Peyer's patch (tissue), 4 donors: ENCODE measurements at regions not wholly inside any gene's neighbourhood (a gene's known extent, or its start where the extent isn't known, plus 50 kb on each side); places are given as distances from the start of the nearest gene placed in this dataset.

ENCODE experiments used
- POLR2A ChIP-seq, 2 donors: fragments of 450-650 bp; IDR thresholded peaks; one replicate each; pipeline ENCODE4 v1.5.1; 2017; ENCODE audit warnings: antibody characterized with exemption in 2 of 2, mild to moderate bottlenecking in 2 of 2, moderate library complexity in 2 of 2
- TF ChIP-seq, protein P1 (sequence below), 6 experiments: fragments of 450-650 bp in 4 of 6; fragments of 200-600 bp in 2 of 6; sonication (generic) in 1 of 6; IDR thresholded peaks; one replicate each; pipeline ENCODE4 v1.5.1; 2017 to 2019; ENCODE audit warnings: antibody characterized with exemption in 6 of 6, mild to moderate bottlenecking in 3 of 6, moderate library complexity in 1 of 6

DNA sequence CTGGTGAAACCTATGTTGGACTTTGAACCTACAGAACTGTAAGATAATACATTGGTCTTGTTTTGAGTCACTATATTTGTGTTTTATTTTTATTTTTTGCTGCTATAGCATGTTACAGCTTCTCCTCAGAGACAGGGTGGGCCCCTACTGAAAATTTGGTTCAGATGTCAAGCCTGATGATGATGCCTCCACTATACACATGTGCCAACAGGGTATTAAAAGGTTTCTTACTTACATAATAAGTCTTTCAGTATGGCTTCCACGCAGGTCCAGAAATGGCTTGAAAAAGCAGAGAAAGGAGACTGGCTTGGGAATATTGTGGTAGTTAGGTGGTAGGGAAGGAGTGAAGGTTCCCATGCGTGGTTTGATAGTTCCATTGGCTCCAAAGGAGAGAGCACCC is 52.9 kb upstream of the ELAC2 start:
- TF ChIP-seq, protein P1, sequence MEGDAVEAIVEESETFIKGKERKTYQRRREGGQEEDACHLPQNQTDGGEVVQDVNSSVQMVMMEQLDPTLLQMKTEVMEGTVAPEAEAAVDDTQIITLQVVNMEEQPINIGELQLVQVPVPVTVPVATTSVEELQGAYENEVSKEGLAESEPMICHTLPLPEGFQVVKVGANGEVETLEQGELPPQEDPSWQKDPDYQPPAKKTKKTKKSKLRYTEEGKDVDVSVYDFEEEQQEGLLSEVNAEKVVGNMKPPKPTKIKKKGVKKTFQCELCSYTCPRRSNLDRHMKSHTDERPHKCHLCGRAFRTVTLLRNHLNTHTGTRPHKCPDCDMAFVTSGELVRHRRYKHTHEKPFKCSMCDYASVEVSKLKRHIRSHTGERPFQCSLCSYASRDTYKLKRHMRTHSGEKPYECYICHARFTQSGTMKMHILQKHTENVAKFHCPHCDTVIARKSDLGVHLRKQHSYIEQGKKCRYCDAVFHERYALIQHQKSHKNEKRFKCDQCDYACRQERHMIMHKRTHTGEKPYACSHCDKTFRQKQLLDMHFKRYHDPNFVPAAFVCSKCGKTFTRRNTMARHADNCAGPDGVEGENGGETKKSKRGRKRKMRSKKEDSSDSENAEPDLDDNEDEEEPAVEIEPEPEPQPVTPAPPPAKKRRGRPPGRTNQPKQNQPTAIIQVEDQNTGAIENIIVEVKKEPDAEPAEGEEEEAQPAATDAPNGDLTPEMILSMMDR (IDR thresholded peaks at IDR 0.05) = no peak
- TF ChIP-seq POLR2A (IDR thresholded peaks at IDR 0.05) = no peak
